ENCODE measurements at regions not wholly inside any gene's neighbourhood (a gene's known extent, or its start where the extent isn't known, plus 50 kb on each side); places are given as distances from the start of the nearest gene placed in this dataset.

DNA sequence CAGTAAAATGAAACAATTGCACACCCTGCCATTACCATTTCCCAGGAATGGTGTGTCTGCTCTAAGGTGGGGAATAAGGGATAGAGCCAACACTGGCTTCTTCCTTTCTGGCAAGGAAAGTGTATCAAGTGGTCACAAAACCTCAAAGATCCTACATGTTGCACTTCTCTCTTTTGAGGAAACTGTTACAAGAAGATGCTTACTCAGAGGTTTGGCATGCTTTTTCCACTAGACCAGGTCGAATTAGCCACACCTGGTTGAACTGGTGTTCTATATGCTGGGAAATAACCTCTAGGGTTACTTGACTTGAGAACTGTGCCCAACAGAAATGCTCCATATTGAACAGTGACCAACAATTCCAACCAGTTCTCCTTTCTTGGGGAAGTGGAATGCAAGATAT is 102.9 kb downstream of the LRRN1 start:
- no peaks in the 10 kb centered on the region for H3K9me3 ChIP-seq (ENCODE audit: low read depth, low read length)
- TF ChIP-seq, protein P1, sequence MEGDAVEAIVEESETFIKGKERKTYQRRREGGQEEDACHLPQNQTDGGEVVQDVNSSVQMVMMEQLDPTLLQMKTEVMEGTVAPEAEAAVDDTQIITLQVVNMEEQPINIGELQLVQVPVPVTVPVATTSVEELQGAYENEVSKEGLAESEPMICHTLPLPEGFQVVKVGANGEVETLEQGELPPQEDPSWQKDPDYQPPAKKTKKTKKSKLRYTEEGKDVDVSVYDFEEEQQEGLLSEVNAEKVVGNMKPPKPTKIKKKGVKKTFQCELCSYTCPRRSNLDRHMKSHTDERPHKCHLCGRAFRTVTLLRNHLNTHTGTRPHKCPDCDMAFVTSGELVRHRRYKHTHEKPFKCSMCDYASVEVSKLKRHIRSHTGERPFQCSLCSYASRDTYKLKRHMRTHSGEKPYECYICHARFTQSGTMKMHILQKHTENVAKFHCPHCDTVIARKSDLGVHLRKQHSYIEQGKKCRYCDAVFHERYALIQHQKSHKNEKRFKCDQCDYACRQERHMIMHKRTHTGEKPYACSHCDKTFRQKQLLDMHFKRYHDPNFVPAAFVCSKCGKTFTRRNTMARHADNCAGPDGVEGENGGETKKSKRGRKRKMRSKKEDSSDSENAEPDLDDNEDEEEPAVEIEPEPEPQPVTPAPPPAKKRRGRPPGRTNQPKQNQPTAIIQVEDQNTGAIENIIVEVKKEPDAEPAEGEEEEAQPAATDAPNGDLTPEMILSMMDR (IDR thresholded peaks at IDR 0.05; ENCODE audit: extremely low read depth, low read depth, low read length): no peak
- no peaks in the 10 kb centered on the region for H4K20me1 ChIP-seq (ENCODE audit: insufficient read depth, low read length)
- H3K4me3 ChIP-seq (ENCODE audit: insufficient read depth, low read length): no peak overlapping the region
- no peak overlapping the region for H3K4me2 ChIP-seq (ENCODE audit: insufficient read depth, low read length)
- no peak for DNase-seq (ENCODE audit: insufficient read length, low spot score, missing footprints)
- H3K4me1 ChIP-seq (ENCODE audit: insufficient read depth, low read length): no peaks in the 10 kb centered on the region
- no peaks in the 10 kb centered on the region for H3K79me2 ChIP-seq (ENCODE audit: insufficient read depth, low read length)
- H2AFZ ChIP-seq (ENCODE audit: low read length): no peak overlapping the region
- H3K36me3 ChIP-seq (ENCODE audit: insufficient read depth, low read length): no peaks in the 10 kb centered on the region
- H3K27me3 ChIP-seq (ENCODE audit: insufficient read depth, low read length): no peaks in the 10 kb centered on the region
- H3K27ac ChIP-seq (ENCODE audit: low read depth, low read length): no peak overlapping the region

DNA sequence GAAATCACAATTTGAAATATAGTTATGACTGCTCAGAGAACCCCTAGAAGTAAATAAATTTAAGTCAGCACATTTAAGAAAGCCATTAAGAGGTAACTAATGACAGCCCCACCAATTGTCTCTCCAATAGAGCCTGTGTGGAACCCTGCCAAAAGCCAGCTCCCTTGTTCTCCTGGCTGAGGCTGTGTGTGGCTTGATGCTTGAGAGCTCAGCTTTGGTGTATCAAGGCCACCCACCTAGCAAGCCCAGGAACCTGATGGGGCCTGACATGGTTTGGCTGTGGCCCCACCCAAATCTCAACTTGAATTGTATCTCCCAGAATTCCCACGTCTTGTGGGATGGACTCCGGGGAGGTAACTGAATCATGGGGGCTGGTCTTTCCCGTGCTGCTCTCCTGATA is 106.9 kb downstream of the LRRN1 start:
- Histone ChIP-seq H3K36me3 (ENCODE audit: insufficient read depth, low read length) (no peaks in the 10 kb centered on the region), H3K27ac (ENCODE audit: low read depth, low read length) (no peak overlapping the region), H4K20me1 (ENCODE audit: insufficient read depth, low read length) (no peaks in the 10 kb centered on the region), H3K4me3 (ENCODE audit: insufficient read depth, low read length) (no peak overlapping the region), H3K79me2 (ENCODE audit: insufficient read depth, low read length) (no peaks in the 10 kb centered on the region), H2AFZ (ENCODE audit: low read length) (no peak overlapping the region), H3K4me1 (ENCODE audit: insufficient read depth, low read length) (no peaks in the 10 kb centered on the region), H3K27me3 (ENCODE audit: insufficient read depth, low read length) (no peaks in the 10 kb centered on the region), H3K9me3 (ENCODE audit: low read depth, low read length) (no peaks in the 10 kb centered on the region), H3K4me2 (ENCODE audit: insufficient read depth, low read length) (no peak overlapping the region)
- no peak for DNase-seq (ENCODE audit: insufficient read length, low spot score, missing footprints)
- TF ChIP-seq, protein P1 (IDR thresholded peaks at IDR 0.05; ENCODE audit: extremely low read depth, low read depth, low read length): no peak

DNA sequence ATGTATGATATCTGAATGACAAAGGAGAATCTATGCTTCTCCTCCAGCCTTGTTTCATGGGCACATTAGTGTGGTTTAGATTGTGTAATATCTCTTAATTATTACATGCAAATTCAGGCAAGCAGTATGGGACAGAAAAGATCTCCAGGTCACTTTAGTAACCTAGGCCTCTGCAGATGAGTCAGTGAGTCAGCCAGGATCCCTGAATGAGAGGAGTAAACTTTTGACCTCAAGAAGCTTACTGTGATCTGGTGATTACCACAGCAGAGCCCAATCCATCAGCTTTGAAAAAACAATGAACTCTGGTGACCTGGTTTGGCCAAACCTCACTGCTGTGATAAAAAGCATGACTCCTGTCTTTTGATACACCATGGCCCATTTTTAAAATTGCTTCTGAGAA is 107.8 kb downstream of the LRRN1 start:
- Histone ChIP-seq H3K4me2 (ENCODE audit: insufficient read depth, low read length) (no peak overlapping the region), H3K36me3 (ENCODE audit: insufficient read depth, low read length) (no peaks in the 10 kb centered on the region), H4K20me1 (ENCODE audit: insufficient read depth, low read length) (no peaks in the 10 kb centered on the region), H3K79me2 (ENCODE audit: insufficient read depth, low read length) (no peaks in the 10 kb centered on the region), H3K27ac (ENCODE audit: low read depth, low read length) (no peak overlapping the region), H3K4me1 (ENCODE audit: insufficient read depth, low read length) (no peaks in the 10 kb centered on the region), H3K27me3 (ENCODE audit: insufficient read depth, low read length) (no peaks in the 10 kb centered on the region), H3K4me3 (ENCODE audit: insufficient read depth, low read length) (no peak overlapping the region), H2AFZ (ENCODE audit: low read length) (no peak overlapping the region), H3K9me3 (ENCODE audit: low read depth, low read length) (no peaks in the 10 kb centered on the region)
- TF ChIP-seq, protein P1 (IDR thresholded peaks at IDR 0.05; ENCODE audit: extremely low read depth, low read depth, low read length): no peak
- DNase-seq (ENCODE audit: insufficient read length, low spot score, missing footprints): peak; percentile 15

DNA sequence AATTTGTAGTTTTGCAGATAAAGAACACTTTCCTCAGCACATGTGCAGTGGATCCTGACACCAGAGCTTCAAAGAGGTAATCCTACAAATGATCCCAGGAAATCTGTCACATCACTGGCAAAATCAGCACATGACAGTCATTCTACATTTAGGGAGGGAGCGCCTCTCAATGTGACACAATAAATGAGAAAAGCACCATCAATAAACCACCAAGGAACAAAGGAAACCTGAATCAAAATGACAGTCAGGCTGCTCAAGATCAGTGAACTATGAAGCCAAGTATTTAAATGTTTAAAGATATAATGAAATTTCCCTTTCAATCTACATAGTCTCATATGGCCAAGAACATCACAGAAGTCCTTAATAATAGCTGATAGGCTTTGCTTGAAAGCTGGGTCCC is 119.5 kb downstream of the LRRN1 start:
- Histone ChIP-seq H2AFZ (ENCODE audit: low read length) (no peak overlapping the region), H3K4me2 (ENCODE audit: insufficient read depth, low read length) (no peak overlapping the region), H3K36me3 (ENCODE audit: insufficient read depth, low read length) (no peaks in the 10 kb centered on the region), H3K79me2 (ENCODE audit: insufficient read depth, low read length) (no peaks in the 10 kb centered on the region), H3K4me1 (ENCODE audit: insufficient read depth, low read length) (no peaks in the 10 kb centered on the region), H3K9me3 (ENCODE audit: low read depth, low read length) (peaks cover 4% of the 10 kb centered on the region), H3K27me3 (ENCODE audit: insufficient read depth, low read length) (no peaks in the 10 kb centered on the region), H3K4me3 (ENCODE audit: insufficient read depth, low read length) (no peak overlapping the region), H3K27ac (ENCODE audit: low read depth, low read length) (no peak overlapping the region), H4K20me1 (ENCODE audit: insufficient read depth, low read length) (no peaks in the 10 kb centered on the region)
- DNase-seq (ENCODE audit: insufficient read length, low spot score, missing footprints): no peak
- TF ChIP-seq, protein P1 (IDR thresholded peaks at IDR 0.05; ENCODE audit: extremely low read depth, low read depth, low read length): no peak
